ENCODE measurements at regions not wholly inside any gene's neighbourhood (a gene's known extent, or its start where the extent isn't known, plus 50 kb on each side); places are given as distances from the start of the nearest gene placed in this dataset.
"Not testable (repeated sequence)": the region's sequence is repeated elsewhere in the genome, so short reads cannot be mapped to it uniquely, and the experiment has no call there.

DNA sequence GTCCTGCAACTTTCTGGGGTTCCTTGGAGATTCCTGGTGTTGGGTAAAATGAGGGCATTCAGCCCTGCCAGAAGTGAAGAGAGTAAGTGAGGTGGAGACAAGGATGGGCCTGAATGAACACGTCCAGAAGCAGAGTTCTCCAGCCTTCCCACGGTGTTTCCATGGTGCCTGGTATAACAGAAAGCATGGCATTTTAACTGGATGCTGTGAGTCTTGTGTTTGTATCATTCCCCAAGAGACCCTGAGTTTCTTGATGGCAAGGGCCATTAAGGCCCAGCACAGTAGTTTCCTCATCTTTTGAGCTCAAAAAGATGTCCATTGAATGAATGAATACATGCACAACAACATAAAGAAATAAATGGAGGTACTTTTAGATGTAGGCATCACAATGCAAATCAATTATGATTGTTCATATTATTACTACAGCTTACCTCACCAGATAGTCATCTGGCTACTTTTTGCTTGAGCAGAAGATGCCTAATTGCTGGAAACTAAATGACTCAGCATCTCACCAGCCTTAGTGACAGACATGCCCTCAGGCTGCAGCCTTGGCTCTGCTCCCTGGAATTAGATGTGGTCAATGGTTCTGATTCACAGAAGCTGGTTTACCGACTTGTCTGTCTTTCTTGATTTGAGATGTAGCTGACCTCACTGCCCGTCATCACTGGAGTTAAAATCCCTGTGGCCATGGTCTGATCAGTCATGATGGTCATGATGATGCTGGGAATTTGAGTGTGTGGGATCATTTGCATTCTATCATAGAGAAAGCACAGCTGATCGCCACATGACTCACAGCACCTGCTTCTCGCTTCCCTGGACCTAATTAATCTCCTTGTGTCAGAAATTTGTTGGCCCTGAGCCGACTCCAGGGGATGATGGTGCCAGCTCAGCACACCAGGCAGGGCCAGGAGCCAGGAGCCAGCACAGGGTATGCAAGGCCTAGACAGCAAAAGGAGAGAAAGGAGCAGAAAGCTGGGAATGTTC lies 83.9 kb downstream of the CXCL12 start:
- no peak for DNase-seq (ENCODE audit: low read depth)

DNA sequence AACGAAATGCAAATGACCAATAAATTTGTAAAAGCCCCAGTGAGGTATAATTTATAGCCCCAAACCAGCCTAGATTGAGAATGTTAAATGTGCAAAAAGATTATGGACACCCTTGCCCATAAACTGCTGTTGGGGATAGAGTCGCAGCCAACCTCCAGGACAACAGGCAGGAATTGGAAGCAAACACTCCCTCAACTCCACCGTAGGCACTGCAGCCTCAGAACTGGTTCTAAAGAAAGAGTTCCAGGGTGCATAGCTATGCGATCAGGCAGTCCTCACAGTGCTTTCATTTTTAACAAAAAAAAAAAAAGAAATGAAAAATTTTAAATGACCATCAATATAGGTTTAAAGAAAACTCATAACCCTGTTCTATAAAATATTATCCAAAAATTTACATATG lies 86.2 kb downstream of the CXCL12 start:
- no peak for DNase-seq (ENCODE audit: low read depth)

DNA sequence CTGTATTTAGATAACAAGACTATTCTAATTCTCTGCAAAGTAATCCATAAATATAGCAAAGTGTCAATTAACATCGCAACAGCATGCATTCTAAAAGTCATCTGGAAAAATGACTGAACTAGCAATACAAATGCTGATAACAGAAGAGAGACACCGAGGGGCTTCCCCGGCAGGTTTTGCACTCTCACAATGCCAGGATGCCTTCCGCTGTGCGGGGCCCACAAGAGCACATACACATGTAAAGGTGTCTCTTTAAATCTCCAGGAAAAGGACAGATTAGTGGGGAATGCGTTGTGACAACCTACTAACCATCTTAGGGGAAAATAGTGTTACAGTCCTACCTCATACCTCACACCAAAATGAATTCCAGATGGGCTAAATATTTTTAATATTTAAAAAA lies 86.9 kb downstream of the CXCL12 start:
- DNase-seq (ENCODE audit: low read depth) = no peak

DNA sequence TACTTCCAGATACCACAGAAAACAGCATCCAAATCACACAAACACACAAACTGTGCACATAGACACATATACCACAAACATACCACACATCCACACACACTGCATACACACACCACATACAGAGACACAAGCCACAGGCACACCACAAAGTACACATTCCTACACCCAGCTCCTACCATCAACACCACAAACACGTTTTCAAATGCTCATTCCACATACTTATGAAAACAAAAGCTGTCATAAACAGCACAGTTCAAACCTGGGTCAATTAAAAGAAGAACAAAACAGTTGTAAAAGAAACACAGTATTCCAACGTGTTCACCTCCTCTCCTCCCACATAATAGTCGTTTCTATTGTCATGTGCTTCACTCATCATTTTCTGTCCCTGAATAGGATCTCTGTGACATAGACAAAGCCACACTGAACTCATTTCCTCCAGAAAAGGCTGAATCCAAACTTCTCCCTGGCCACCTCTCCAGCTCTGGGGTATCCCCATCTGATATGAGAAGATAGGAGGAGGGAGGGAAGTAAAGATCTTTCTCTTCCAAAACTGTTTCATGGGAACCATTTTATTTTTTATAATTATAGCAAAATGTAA lies 89.2 kb downstream of the CXCL12 start:
- DNase-seq (ENCODE audit: low read depth) = no peak

DNA sequence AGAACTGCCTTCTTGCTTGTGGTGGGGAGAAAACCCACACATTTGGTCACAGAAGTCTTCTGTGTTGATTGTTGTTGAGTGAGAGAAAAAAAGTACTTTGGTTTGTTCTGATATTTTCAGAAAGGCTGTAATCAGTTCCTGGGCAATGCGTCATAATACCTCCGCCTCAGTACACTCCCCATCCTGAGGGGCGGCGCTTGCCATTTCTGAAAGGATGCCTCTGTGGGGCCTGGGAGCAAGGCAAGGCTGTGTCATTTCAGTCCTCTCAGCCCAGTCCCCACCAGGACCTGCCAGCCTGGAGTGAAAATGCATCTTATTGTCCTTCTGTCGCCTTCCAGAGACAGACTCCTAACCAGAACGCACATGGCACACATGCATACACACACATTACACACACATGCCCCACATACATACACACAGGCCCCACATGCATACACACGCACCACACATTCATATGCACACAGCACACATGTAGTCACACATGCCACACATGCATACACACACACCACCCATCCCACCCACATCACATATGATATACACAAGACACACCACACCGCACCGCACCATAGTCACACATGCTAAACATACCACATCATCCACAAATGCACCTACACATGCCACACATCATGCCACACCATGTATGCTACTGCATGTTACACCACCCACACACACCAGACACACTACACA lies 90.0 kb downstream of the CXCL12 start:
- DNase-seq (ENCODE audit: low read depth) = no peak

- no peak for DNase-seq (ENCODE audit: low read depth)
Measured at GRCh38 chr10:44293842-44294241, 91.1 kb downstream of the CXCL12 start.

GRCh38 chr10:44293306-44293778 lies 91.6 kb downstream of the CXCL12 start:
- DNase-seq (ENCODE audit: low read depth) = no peak

- DNase-seq (ENCODE audit: low read depth) = no peak
Measured at GRCh38 chr10:44292390-44293002, 92.4 kb downstream of the CXCL12 start.

DNA sequence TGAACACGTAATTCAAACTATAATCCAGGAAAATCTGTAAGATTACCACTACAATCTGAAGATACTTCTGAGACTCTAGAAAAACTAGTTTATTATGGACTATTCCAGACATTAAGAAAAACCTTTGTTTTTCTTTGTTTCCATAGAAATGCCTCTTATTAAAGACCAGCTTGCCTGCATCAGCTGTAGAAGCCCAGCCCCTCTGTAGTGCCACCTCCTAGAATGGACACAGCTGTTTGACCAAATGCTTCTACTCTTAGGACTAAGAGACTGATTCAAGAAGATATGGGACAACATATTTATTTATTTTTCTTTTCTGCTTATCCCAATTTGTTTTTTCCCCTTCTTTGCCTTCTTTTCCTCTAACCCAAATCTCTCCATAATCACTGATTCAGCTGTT lies 93.8 kb downstream of the CXCL12 start:
- DNase-seq (ENCODE audit: low read depth) = no peak

- DNase-seq (ENCODE audit: low read depth) = no peak
Measured at GRCh38 chr10:44289125-44289524, 95.8 kb downstream of the CXCL12 start.

DNA sequence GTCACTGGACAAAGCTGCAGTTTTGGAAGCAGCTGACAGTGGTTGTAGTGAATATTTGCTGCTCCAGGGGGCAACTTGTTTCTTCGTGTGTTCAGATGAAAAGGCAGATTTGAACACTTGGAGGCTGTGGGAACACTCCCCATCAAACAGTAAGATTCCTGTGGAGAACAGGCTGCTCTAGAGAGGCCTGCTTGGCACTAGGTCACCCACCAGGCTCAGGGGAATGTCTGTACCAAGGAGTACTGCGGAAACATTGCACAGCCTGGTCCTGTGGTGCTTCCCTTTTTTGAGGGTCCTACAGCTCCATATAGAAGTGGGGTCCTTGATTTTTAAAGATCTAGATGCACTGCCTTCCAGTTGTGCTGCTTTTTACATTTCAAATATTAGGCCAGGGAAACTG lies 97.5 kb downstream of the CXCL12 start:
- DNase-seq (ENCODE audit: low read depth) = no peak

- no peak for DNase-seq (ENCODE audit: low read depth)
Measured at GRCh38 chr10:44284198-44285084, 100.5 kb downstream of the CXCL12 start.

GRCh38 chr10:44282626-44283300 lies 102.1 kb downstream of the CXCL12 start:
- no peak for DNase-seq (ENCODE audit: low read depth)

DNA sequence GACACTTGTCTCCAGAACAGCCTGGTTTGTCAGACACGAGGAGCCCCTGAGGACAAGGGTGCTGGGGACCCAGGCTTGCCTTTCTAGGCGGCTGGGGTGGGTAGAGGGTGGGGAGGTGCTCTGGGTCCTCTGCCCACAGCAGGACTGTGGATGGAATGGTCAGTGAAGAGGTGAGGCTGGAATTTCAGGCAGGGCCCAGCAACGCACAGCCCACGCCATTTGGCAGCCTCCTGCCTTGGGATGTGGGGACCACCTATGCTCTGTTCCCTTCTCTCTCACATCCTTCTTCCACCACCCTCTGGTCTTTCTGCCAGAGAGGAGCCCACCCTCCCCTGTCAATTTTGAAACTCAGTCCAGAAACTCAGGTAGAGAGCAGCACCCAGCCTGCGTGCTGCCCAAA lies 103.2 kb downstream of the CXCL12 start:
- DNase-seq (ENCODE audit: low read depth) = no peak

- DNase-seq (ENCODE audit: low read depth) = no peak
Measured at GRCh38 chr10:44281089-44281613, 103.7 kb downstream of the CXCL12 start.

DNA sequence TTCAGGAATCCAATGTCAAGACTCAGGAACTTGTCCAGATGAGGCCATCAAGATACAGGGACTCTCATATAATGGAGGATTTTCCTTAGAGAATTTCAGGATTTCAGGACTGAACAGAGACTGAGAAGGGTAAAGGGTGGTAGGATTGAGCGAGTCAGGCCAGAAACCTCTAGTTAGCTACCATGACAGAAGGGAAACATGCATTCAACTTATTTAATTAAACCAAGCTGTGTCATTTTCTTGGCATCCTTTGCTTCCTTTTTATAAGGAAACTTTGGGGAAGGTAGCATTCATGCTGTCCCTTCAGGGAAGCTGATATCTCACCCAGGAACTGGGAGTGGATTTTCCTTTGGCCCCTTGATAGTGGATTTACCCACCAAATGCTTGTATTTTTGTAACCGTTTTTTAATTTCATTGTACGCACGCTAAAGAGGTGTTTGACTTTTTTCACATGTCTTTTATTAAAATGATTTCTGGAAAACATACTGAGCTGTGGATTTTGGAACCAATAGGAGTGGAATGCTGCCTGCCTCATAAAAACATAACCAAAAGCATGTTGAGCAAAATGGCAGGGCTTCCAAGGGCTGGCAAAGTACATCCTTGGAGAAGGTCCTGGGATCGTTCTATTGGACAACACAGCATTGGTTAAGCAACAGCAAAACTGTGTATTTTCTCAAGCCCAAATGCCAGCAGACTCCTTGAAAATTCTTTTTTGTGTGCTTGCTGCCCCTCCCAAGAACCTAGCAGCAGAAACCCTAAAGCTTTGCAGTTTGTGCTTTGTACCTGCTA lies 104.5 kb downstream of the CXCL12 start:
- DNase-seq (ENCODE audit: low read depth) = no peak

GRCh38 chr10:44279426-44280126 lies 105.3 kb downstream of the CXCL12 start:
- DNase-seq (ENCODE audit: low read depth) = no peak

DNA sequence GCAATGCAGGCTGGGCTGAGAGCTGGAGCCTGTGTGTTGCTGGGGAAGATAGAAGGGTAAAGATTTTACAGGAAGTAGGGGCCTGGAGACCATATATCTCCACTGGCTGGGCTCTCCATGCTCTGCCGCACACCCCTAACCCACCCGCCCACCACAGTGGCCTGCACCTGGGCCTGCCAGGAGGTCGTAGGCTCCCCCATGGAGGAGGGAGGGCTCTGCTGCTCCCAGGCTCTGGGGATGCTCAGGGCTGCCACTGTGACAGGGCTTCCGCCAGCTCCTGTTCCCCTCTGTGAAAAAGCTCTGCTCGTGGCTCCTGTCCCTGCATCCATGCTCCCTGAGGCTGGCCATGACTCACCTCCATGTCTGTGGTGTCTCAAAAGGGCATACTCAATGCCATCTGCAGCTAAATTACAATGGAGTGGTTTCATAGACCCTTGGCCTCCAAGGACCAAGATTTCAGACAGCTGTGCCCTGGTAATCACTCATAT lies 106.0 kb downstream of the CXCL12 start:
- no peak for DNase-seq (ENCODE audit: low read depth)

DNA sequence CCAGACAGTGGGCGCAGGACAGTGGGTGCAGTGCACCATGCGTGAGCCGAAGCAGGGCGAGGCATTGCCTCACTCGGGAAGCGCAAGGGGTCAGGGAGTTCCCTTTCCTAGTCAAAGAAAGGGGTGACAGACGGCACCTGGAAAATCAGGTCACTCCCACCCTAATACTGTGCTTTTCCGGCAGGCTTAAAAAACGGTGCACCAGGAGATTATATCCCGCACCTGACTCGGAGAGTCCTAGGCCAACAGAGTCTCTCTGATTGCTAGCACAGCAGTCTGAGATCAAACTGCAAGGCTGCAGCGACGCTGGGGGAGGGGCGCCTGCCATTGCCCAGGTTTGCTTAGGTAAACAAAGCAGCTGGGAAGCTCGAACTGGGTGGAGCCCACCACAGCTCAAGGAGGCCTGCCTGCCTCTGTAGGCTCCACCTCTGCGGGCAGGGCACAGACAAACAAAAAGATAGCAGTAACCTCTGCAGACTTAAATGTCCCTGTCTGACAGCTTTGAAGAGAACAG lies 116.4 kb downstream of the CXCL12 start:
- DNase-seq (ENCODE audit: low read depth) = not testable (repeated sequence)
